Lower leg skin (tissue), 4 donors: ENCODE measurements at regions not wholly inside any gene's neighbourhood (a gene's known extent, or its start where the extent isn't known, plus 50 kb on each side); places are given as distances from the start of the nearest gene placed in this dataset.
A peak's percentile ranks its signal among the peaks of the same experiment; 100 is the strongest.

ENCODE experiments used
- DNase-seq, 2 donors: peaks; one replicate each; pipeline ENCODE4 v3.0.0-alpha.2; 2019; ENCODE audit warnings: low spot score in 2 of 2
- H3K4me3 ChIP-seq: fragments of 200-600 bp; sonication (generic); 2 replicates; pipeline ENCODE4 v1.5.1; 2017; ENCODE audit warnings: mild to moderate bottlenecking, low read depth; ENCODE audit not compliant: poor library complexity, severe bottlenecking
- CTCF ChIP-seq, 3 donors: fragments of 450-650 bp; IDR thresholded peaks; one replicate each; pipeline ENCODE4 v1.5.1; 2016; ENCODE audit warnings: antibody characterized with exemption in 3 of 3, mild to moderate bottlenecking in 3 of 3, moderate library complexity in 2 of 3
- POLR2A ChIP-seq, 2 donors: fragments of 450-650 bp; IDR thresholded peaks; one replicate each; pipeline ENCODE4 v1.6.1; 2016 to 2017; ENCODE audit warnings: antibody characterized with exemption in 2 of 2, mild to moderate bottlenecking in 1 of 2, moderate library complexity in 1 of 2
- WGBS, 2 donors: methylation state at CpG; one replicate each; pipeline ENCODE4 v1.1.5; 2018; 5-methylcytosine and 5-hydroxymethylcytosine counted together
- intact Hi-C: fragments of 100-400 bp; cut with DNase I; formaldehyde crosslinking; loops from one replicate; pipeline ENCODE4 v1.15.0; 2023; ENCODE audit warnings: low total_unique reads

- no peak for TF ChIP-seq CTCF (IDR thresholded peaks at IDR 0.05)
- no peak for TF ChIP-seq POLR2A (IDR thresholded peaks at IDR 0.05)
- WGBS, 2 donors = 57 to 67% methylated on average over 2 of the region's 2 CpGs
- H3K4me3 ChIP-seq = no peak overlapping the region
- intact Hi-C loops = loop anchor here (2.0 kb wide), 1 partner anchor 144 kb away; no protein-coding TSS in a partner anchor
- DNase-seq = no peak
Observed at GRCh38 chr1:201704439-201704792, 124.5 kb upstream of the IPO9 start.

- intact Hi-C loops = loop anchor here (2.0 to 5.0 kb wide), 2 partner anchors 145 to 163 kb away; no protein-coding TSS in a partner anchor
- no peak for DNase-seq
- H3K4me3 ChIP-seq = no peak overlapping the region
- TF ChIP-seq CTCF (IDR thresholded peaks at IDR 0.05) (no peak), POLR2A (IDR thresholded peaks at IDR 0.05) (no peak)
- WGBS, 2 donors = 92 to 94% methylated on average over 9 of the region's 9 CpGs
Observed at GRCh38 chr1:201705389-201705788, 123.6 kb upstream of the IPO9 start.

GRCh38 chr1:201706109-201706508 lies 122.8 kb upstream of the IPO9 start:
- H3K4me3 ChIP-seq = no peak overlapping the region
- intact Hi-C loops = loop anchor here (5.0 kb wide), 1 partner anchor 164 kb away; no protein-coding TSS in a partner anchor
- TF ChIP-seq CTCF (IDR thresholded peaks at IDR 0.05) (no peak), POLR2A (IDR thresholded peaks at IDR 0.05) (no peak)
- 62 to 65% methylated on average over 1 of the region's 1 CpG for WGBS, 2 donors
- no peak for DNase-seq

GRCh38 chr1:201707027-201707426 lies 121.9 kb upstream of the IPO9 start:
- no peak for DNase-seq
- 86 to 91% methylated on average over 7 of the region's 7 CpGs for WGBS, 2 donors
- intact Hi-C loops = loop anchor here (5.0 kb wide), 1 partner anchor 165 kb away; no protein-coding TSS in a partner anchor
- TF ChIP-seq CTCF (IDR thresholded peaks at IDR 0.05) = no peak
- no peak for TF ChIP-seq POLR2A (IDR thresholded peaks at IDR 0.05)
- H3K4me3 ChIP-seq = no peak overlapping the region

- H3K4me3 ChIP-seq = no peak overlapping the region
- no peak for DNase-seq
- TF ChIP-seq POLR2A (IDR thresholded peaks at IDR 0.05) (no peak), CTCF (IDR thresholded peaks at IDR 0.05) (no peak)
- intact Hi-C loops = loop anchor here (5.0 kb wide), 1 partner anchor 165 kb away; no protein-coding TSS in a partner anchor
- 34 to 42% methylated on average over 2 of the region's 2 CpGs for WGBS, 2 donors
Observed at GRCh38 chr1:201707656-201708055, 121.3 kb upstream of the IPO9 start.

- 51 to 60% methylated on average over 4 of the region's 4 CpGs for WGBS, 2 donors
- H3K4me3 ChIP-seq = no peak overlapping the region
- intact Hi-C loops = loop anchor here (5.0 kb wide), 1 partner anchor 166 kb away; no protein-coding TSS in a partner anchor
- TF ChIP-seq CTCF (IDR thresholded peaks at IDR 0.05) (no peak), POLR2A (IDR thresholded peaks at IDR 0.05) (no peak)
- DNase-seq = peak in 1 of 2 donors; percentile 79
Observed at GRCh38 chr1:201708085-201708512, 120.9 kb upstream of the IPO9 start.
